HUDEP-2 (cell line): ENCODE measurements at regions not wholly inside any gene's neighbourhood (a gene's known extent, or its start where the extent isn't known, plus 50 kb on each side); places are given as distances from the start of the nearest gene placed in this dataset.

Experiments used
- DNase-seq, 76 experiments: peaks; one replicate each; lab custom pipeline; 2025; ENCODE audit not compliant: unreplicated experiment in 76 of 76; lab: John Stamatoyannopoulos, UW

GRCh38 chr2:12227941-12228608 is 481.6 kb downstream of the LPIN1 start:
- no peak for DNase-seq

GRCh38 chr2:12231288-12231687 is 484.9 kb downstream of the LPIN1 start:
- no peak for DNase-seq

GRCh38 chr2:12232876-12233275 is 483.9 kb upstream of the TRIB2 start:
- DNase-seq, result no peak

- no peak for DNase-seq
Measured at GRCh38 chr2:12236136-12236844, 480.4 kb upstream of the TRIB2 start.

GRCh38 chr2:12240206-12240605 is 476.5 kb upstream of the TRIB2 start:
- DNase-seq, result no peak

- no peak for DNase-seq
Measured at GRCh38 chr2:12243381-12243780, 473.4 kb upstream of the TRIB2 start.

- DNase-seq, result no peak
Measured at GRCh38 chr2:12244070-12244469, 472.7 kb upstream of the TRIB2 start.

- DNase-seq, result no peak
Measured at GRCh38 chr2:12251121-12251520, 465.6 kb upstream of the TRIB2 start.

GRCh38 chr2:12251749-12252148 is 465.0 kb upstream of the TRIB2 start:
- DNase-seq, result no peak

GRCh38 chr2:12253167-12253778 is 463.5 kb upstream of the TRIB2 start:
- no peak for DNase-seq

GRCh38 chr2:12254280-12254860 is 462.4 kb upstream of the TRIB2 start:
- DNase-seq, result no peak

GRCh38 chr2:12256206-12256605 is 460.5 kb upstream of the TRIB2 start:
- DNase-seq, result no peak

- no peak for DNase-seq
Measured at GRCh38 chr2:12257476-12257875, 459.3 kb upstream of the TRIB2 start.

- DNase-seq, result no peak
Measured at GRCh38 chr2:12259493-12259892, 457.2 kb upstream of the TRIB2 start.

GRCh38 chr2:12261986-12262680 is 454.6 kb upstream of the TRIB2 start:
- no peak for DNase-seq

- no peak for DNase-seq
Measured at GRCh38 chr2:12262681-12263436, 453.9 kb upstream of the TRIB2 start.

- DNase-seq, result no peak
Measured at GRCh38 chr2:12263730-12264129, 453.0 kb upstream of the TRIB2 start.

GRCh38 chr2:12264146-12264545 is 452.6 kb upstream of the TRIB2 start:
- DNase-seq, result no peak

GRCh38 chr2:12265646-12266045 is 451.1 kb upstream of the TRIB2 start:
- DNase-seq, result no peak

GRCh38 chr2:12267042-12267441 is 449.7 kb upstream of the TRIB2 start:
- DNase-seq, result no peak
